ENCODE measurements at regions not wholly inside any gene's neighbourhood (a gene's known extent, or its start where the extent isn't known, plus 50 kb on each side); places are given as distances from the start of the nearest gene placed in this dataset.
"Not testable (repeated sequence)": the region's sequence is repeated elsewhere in the genome, so short reads cannot be mapped to it uniquely, and the experiment has no call there.

DNA sequence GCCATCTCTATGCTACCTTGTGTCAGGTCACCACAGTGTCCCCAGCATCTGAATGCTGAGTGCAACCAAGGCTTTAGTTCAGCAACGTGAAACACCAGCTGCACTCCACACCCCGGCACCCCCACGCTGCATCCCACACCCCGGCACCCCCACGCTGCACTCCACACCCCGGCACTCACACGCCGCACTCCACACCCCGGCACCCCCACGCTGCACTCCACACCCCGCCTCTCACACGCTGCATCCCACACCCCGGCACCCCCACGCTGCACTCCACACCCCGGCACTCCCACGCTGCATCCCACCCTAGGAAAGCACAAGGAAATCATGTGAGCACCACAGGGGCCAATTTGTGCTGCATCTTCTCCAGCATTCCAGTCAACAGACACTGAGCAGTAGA, 199.8 kb upstream of the FRG1 start:
- TF ChIP-seq, protein P1, sequence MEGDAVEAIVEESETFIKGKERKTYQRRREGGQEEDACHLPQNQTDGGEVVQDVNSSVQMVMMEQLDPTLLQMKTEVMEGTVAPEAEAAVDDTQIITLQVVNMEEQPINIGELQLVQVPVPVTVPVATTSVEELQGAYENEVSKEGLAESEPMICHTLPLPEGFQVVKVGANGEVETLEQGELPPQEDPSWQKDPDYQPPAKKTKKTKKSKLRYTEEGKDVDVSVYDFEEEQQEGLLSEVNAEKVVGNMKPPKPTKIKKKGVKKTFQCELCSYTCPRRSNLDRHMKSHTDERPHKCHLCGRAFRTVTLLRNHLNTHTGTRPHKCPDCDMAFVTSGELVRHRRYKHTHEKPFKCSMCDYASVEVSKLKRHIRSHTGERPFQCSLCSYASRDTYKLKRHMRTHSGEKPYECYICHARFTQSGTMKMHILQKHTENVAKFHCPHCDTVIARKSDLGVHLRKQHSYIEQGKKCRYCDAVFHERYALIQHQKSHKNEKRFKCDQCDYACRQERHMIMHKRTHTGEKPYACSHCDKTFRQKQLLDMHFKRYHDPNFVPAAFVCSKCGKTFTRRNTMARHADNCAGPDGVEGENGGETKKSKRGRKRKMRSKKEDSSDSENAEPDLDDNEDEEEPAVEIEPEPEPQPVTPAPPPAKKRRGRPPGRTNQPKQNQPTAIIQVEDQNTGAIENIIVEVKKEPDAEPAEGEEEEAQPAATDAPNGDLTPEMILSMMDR (IDR thresholded peaks at IDR 0.05; ENCODE audit: borderline replicate concordance, insufficient read depth, low read depth, low read length), result no peak
- H3K4me3 ChIP-seq (ENCODE audit: low read depth, low read length), result no peak overlapping the region

DNA sequence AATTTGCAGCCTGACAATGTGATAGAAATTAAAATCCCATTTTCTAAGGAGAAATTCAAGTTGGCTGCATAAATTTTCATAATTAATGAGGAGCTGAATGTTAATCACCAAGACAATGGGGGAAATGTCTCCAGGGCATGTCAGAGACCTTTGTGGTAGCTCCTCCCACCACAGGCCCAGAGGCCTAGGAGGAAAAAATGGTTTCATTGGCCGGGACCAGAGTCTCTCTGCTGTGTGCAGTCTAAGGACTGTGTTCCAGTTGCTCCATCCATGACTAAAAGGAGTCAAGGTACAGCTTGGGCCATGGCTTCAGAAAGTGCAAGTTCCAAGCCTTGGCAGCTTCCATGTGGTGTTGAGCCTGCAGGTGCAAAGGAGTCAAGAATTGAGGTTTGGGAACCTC, 187.6 kb upstream of the FRG1 start:
- H3K4me3 ChIP-seq (ENCODE audit: low read depth, low read length), result not testable (repeated sequence)

DNA sequence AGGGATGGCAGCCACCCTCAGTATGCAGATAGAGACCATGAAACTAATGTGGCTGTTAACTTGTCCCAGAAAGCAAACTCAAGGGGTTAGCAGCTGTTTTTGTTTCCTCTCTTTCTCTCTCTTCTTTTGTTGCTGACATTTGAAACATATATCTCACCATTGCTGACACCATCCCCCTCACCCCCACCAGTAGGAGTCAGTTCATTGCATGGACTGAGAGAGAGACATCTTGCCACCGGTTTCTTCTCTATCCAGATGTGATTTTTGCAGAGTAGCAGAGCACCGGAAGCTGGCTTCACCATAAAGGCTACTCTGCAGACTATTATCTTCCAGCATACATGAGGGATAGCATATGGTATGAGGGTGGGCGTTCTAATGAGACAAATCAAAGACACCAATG, 177.1 kb upstream of the FRG1 start:
- no peak overlapping the region for H3K4me3 ChIP-seq (ENCODE audit: low read depth, low read length)
- TF ChIP-seq, protein P1 (IDR thresholded peaks at IDR 0.05; ENCODE audit: borderline replicate concordance, insufficient read depth, low read depth, low read length), result no peak

DNA sequence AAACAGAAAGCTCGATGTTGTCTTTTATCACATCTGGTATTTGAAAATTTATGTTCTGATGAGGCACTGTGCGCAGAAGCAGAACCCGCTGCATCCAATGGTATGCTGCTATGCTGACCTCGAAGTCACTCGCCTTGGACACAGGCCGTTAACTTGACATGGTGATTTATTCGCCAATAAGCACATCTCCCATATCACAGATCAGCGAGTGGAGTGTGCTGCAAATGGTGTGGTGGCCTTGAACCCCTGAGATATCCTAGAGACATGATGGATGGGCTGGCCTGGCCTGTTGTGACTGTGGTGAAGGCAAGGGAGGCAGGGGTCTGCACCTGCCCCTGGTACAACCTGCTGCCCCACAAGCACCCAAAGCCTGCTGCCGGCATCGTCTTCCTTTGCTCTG, 175.4 kb upstream of the FRG1 start:
- TF ChIP-seq, protein P1 (IDR thresholded peaks at IDR 0.05; ENCODE audit: borderline replicate concordance, insufficient read depth, low read depth, low read length), result no peak
- no peak overlapping the region for H3K4me3 ChIP-seq (ENCODE audit: low read depth, low read length)

DNA sequence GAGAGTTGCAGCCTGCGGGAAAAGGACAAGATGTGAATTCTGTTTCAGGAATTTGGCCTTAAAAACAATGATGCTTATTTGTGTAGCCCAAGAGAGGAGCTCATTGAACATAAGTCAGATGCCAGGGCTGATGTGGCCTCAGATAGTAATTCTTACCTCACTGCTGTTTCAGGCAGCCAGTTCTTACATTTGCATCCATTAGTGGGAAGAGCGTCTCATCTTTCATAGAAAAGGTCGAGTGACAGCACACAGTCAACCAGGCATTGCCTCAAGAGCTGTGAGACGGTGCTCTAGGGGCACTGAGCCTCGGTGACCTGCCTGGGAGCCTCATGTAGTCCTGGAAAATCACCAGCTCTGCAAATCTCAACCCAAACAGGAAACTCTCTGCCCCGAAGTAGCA, 174.9 kb upstream of the FRG1 start:
- TF ChIP-seq, protein P1 (IDR thresholded peaks at IDR 0.05; ENCODE audit: borderline replicate concordance, insufficient read depth, low read depth, low read length), result no peak
- H3K4me3 ChIP-seq (ENCODE audit: low read depth, low read length), result no peak overlapping the region

DNA sequence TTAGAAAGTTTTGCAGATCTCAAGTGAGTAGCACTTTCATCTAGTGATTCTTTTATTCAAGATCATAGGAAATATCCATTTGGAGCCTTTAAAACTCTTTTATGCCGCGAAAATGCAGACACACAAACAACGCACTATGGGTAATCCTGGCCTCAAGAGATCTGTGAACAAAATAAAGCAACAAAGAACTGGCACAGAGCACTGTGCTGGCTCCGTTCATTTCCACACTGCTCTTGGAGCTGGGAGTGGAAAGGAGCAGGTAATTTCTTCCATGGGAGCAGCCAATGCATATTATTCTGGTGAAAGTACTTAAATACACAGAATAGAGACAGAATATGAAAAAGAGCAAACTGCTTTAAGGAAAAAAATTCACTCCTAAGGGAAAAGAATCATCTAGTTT, 172.7 kb upstream of the FRG1 start:
- H3K4me3 ChIP-seq (ENCODE audit: low read depth, low read length), result no peak overlapping the region
- TF ChIP-seq, protein P1 (IDR thresholded peaks at IDR 0.05; ENCODE audit: borderline replicate concordance, insufficient read depth, low read depth, low read length), result no peak

DNA sequence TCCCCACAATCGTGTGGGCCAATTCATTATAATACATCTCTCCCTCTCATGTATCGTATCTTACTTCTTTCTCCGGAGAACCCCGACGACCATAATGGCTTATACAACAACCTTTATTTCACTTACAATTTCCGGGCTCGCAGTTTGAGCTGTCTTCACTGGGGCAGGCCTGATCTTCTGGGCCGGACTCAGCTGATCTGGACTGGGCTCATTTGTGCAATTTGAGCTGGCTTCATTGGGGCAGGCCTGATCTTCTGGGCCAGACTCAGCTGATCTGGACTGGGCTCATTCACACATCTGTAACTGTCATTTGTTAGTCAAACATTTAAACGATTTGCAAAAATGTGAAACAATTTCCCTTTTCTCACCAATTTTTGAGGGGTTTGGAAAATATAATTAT, 171.5 kb upstream of the FRG1 start:
- no peak overlapping the region for H3K4me3 ChIP-seq (ENCODE audit: low read depth, low read length)
- TF ChIP-seq, protein P1 (IDR thresholded peaks at IDR 0.05; ENCODE audit: borderline replicate concordance, insufficient read depth, low read depth, low read length), result no peak

Measured in GM12875 (cell line).